ENCODE measurements at regions not wholly inside any gene's neighbourhood (a gene's known extent, or its start where the extent isn't known, plus 50 kb on each side); places are given as distances from the start of the nearest gene placed in this dataset.

DNA sequence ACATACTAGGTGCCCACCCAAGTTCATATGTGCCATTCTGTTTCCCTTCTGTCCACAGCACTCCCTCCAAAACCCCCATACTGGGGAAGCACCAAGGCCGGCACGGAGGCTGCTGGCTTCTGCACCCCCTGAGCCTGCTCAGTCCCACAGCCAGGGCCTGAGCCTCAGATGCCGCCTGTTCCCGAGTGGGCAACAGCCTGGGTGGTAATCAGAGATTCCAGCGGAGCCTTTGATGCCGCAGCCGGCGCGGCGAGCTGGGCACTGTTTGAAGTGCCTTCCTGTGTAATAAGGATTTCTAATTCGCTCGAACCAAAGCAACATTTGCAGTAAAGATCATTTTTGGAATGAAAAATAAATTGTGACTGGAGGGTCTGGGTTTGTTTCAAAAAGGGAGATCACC, 460.3 kb downstream of the SOX6 start:
- TF ChIP-seq POLR2A (IDR thresholded peaks at IDR 0.05; ENCODE audit: low read length) (no peak), GATA1 (IDR thresholded peaks at IDR 0.05; ENCODE audit: low read depth, low read length) (no peak)

All from erythroblast (primary cell).